HepG2 (cell line): ENCODE measurements at regions not wholly inside any gene's neighbourhood (a gene's known extent, or its start where the extent isn't known, plus 50 kb on each side); places are given as distances from the start of the nearest gene placed in this dataset.

Source experiments
- BHLHE40 ChIP-seq: IDR thresholded peaks from 2 replicates; pipeline ENCODE4 v1.6.1; 2011; ENCODE audit warnings: low read length, improper control_type of control experiment
- POLR2AphosphoS5 ChIP-seq: IDR thresholded peaks from 2 replicates; pipeline ENCODE4 v1.6.1; 2012; ENCODE audit warnings: low read depth, low read length

DNA sequence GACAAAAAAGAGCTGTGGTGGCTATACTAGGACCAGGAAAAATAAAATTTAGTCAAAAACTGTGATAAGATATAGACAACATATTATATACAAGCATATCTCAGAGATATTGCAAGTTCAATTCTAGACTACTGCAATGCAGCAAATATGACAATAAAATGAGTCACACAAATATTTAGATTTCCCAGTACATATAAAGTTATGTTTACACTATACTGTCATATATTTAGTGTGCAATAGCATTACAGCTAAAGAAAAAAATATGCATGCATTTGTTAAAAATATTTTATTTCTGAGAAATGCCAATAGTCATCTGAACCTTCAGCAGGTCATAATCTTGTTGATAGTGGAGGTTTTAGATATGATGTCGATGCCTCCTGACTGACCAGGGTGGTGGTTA is 72.1 kb downstream of the AKR1C4 start:
- TF ChIP-seq BHLHE40 (no peak), POLR2AphosphoS5 (no peak)
